MM.1S (cell line): ENCODE measurements at regions not wholly inside any gene's neighbourhood (a gene's known extent, or its start where the extent isn't known, plus 50 kb on each side); places are given as distances from the start of the nearest gene placed in this dataset.

Source experiments
- EZH2 ChIP-seq: fragments of 300-600 bp; sonication (generic); optimal IDR thresholded peaks from 2 replicates; pipeline ENCODE3; 2017; ENCODE audit warnings: low read depth, mild to moderate bottlenecking, antibody characterized with exemption, low read length, mixed read lengths
- TF ChIP-seq, protein P1 (sequence below): fragments of 300-600 bp; sonication (generic); IDR thresholded peaks from 2 replicates; pipeline ENCODE4 v1.5.1; 2016; ENCODE audit warnings: antibody characterized with exemption, low read length, mixed read lengths

GRCh38 chrX:135639066-135639780 is 74.2 kb upstream of the CT45A1 start:
- TF ChIP-seq EZH2 = no peak
- TF ChIP-seq, protein P1, sequence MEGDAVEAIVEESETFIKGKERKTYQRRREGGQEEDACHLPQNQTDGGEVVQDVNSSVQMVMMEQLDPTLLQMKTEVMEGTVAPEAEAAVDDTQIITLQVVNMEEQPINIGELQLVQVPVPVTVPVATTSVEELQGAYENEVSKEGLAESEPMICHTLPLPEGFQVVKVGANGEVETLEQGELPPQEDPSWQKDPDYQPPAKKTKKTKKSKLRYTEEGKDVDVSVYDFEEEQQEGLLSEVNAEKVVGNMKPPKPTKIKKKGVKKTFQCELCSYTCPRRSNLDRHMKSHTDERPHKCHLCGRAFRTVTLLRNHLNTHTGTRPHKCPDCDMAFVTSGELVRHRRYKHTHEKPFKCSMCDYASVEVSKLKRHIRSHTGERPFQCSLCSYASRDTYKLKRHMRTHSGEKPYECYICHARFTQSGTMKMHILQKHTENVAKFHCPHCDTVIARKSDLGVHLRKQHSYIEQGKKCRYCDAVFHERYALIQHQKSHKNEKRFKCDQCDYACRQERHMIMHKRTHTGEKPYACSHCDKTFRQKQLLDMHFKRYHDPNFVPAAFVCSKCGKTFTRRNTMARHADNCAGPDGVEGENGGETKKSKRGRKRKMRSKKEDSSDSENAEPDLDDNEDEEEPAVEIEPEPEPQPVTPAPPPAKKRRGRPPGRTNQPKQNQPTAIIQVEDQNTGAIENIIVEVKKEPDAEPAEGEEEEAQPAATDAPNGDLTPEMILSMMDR = no peak
